OCI-LY7 (cell line): ENCODE measurements at regions not wholly inside any gene's neighbourhood (a gene's known extent, or its start where the extent isn't known, plus 50 kb on each side); places are given as distances from the start of the nearest gene placed in this dataset.

Experiments used
- BruUV-seq: library from RNA; stranded (reverse); fragments of 400-500 nt; replicated peaks from 2 replicates; lab custom pipeline; 2021; lab: Mats Ljungman, UMichigan
- CTCF ChIA-PET: fragments of 300-600 bp; sonication (Branson Sonifier 250); formaldehyde crosslinking; loops from one replicate; lab custom pipeline; 2022; ENCODE audit warnings: antibody characterized with exemption; ENCODE audit not compliant: unreplicated experiment; lab: Charles Lee
- POLR2A ChIA-PET: fragments of 300-600 bp; sonication (Branson Sonifier 250); formaldehyde crosslinking; loops from one replicate; lab custom pipeline; 2022; ENCODE audit warnings: antibody characterized with exemption; lab: Charles Lee
- DNase-seq: peaks from one replicate; pipeline ENCODE4 v3.0.0-alpha.2; 2015; ENCODE audit warnings: low spot score
- H2AFZ ChIP-seq: fragments of 200-600 bp; sonication (generic), shearing (Covaris generic); 2 replicates; pipeline ENCODE4 v1.6.1; 2014; ENCODE audit warnings: mild to moderate bottlenecking, antibody characterized with exemption, low read length, moderate library complexity
- H3K27ac ChIP-seq: fragments of 200-600 bp; sonication (generic); 2 replicates; pipeline ENCODE4 v1.5.1; 2014; ENCODE audit warnings: mixed run types, low read depth, mild to moderate bottlenecking, moderate library complexity, low read length, inconsistent platforms; ENCODE audit not compliant: poor library complexity, severe bottlenecking
- H3K36me3 ChIP-seq: fragments of 200-600 bp; sonication (generic); 2 replicates; pipeline ENCODE4 v1.6.1; 2014; ENCODE audit warnings: mild to moderate bottlenecking, antibody characterized with exemption, low read length, moderate library complexity, mixed read lengths; ENCODE audit not compliant: insufficient read depth
- H3K4me1 ChIP-seq: fragments of 200-600 bp; sonication (generic); 2 replicates; pipeline ENCODE4 v1.5.1; 2014; ENCODE audit warnings: mild to moderate bottlenecking, low read length; ENCODE audit not compliant: insufficient read depth, poor library complexity, severe bottlenecking
- H3K4me2 ChIP-seq: fragments of 200-600 bp; sonication (generic); 2 replicates; pipeline ENCODE4 v1.6.1; 2014; ENCODE audit warnings: mild to moderate bottlenecking, low read length
- H3K4me3 ChIP-seq: fragments of 200-600 bp; sonication (generic); 2 replicates; pipeline ENCODE4 v1.5.1; 2014; ENCODE audit warnings: mild to moderate bottlenecking, low read depth, low read length; ENCODE audit not compliant: poor library complexity, severe bottlenecking
- H3K79me2 ChIP-seq: fragments of 200-600 bp; sonication (generic); 2 replicates; pipeline ENCODE4 v1.6.1; 2016; ENCODE audit warnings: low read depth, mild to moderate bottlenecking, low read length, moderate library complexity, mixed read lengths; ENCODE audit not compliant: insufficient read depth
- H3K9me2 ChIP-seq: fragments of 200-600 bp; sonication (generic); 2 replicates; pipeline ENCODE4 v1.6.1; 2016; ENCODE audit warnings: mild to moderate bottlenecking, low read length, mixed read lengths; ENCODE audit not compliant: insufficient read depth
- H3K9me3 ChIP-seq: fragments of 200-600 bp; sonication (generic); 2 replicates; pipeline ENCODE4 v1.6.1; 2014; ENCODE audit warnings: mild to moderate bottlenecking, mixed run types, low read length, mixed read lengths
- H4K20me1 ChIP-seq: fragments of 200-600 bp; sonication (generic); 2 replicates; pipeline ENCODE4 v1.6.1; 2014; ENCODE audit warnings: mild to moderate bottlenecking, antibody characterized with exemption, low read length, moderate library complexity, mixed read lengths; ENCODE audit not compliant: insufficient read depth
- CTCF ChIP-seq: fragments of 200-600 bp; sonication (generic); conservative IDR thresholded peaks from 2 replicates; pipeline ENCODE4 v1.5.1; 2014; ENCODE audit warnings: mild to moderate bottlenecking, antibody characterized with exemption, low read length, moderate library complexity, mixed read lengths
- EZH2phosphoT487 ChIP-seq: fragments of 200-600 bp; sonication (generic); IDR thresholded peaks from 2 replicates; pipeline ENCODE4 v1.6.1; 2018; ENCODE audit warnings: low read depth, borderline replicate concordance, mild to moderate bottlenecking, mixed run types, antibody characterized with exemption, low read length, moderate library complexity, mixed read lengths
- intact Hi-C: fragments of 100-400 bp; cut with micrococcal nuclease; formaldehyde crosslinking; loops from one replicate; pipeline ENCODE4 v1.10.0; 2022; ENCODE audit not compliant: unreplicated experiment

- Histone ChIP-seq H3K9me2 (no peaks in the 10 kb centered on the region), H3K27ac (no peak overlapping the region), H3K79me2 (no peaks in the 10 kb centered on the region), H3K36me3 (no peaks in the 10 kb centered on the region), H3K4me1 (no peaks in the 10 kb centered on the region), H2AFZ (no peak overlapping the region), H4K20me1 (no peaks in the 10 kb centered on the region), H3K4me2 (no peak overlapping the region), H3K4me3 (no peak overlapping the region), H3K9me3 (no peaks in the 10 kb centered on the region)
- intact Hi-C loops: no loop called here
- no TSS peak for BruUV-seq
- ChIA-PET POLR2A (no interaction called here), CTCF (no interaction called here)
- DNase-seq: no peak
- TF ChIP-seq EZH2phosphoT487 (no peak), CTCF (no peak)
These were observed 79.8 kb upstream of the PAPPA start for GRCh38 chr9:116073826-116074225.

GRCh38 chr9:116074658-116075057, 78.9 kb upstream of the PAPPA start:
- Histone ChIP-seq H3K9me2 (no peaks in the 10 kb centered on the region), H3K9me3 (no peaks in the 10 kb centered on the region), H3K27ac (no peak overlapping the region), H3K36me3 (no peaks in the 10 kb centered on the region), H4K20me1 (no peaks in the 10 kb centered on the region), H3K4me3 (no peak overlapping the region), H3K4me2 (no peak overlapping the region), H3K4me1 (no peaks in the 10 kb centered on the region), H2AFZ (no peak overlapping the region), H3K79me2 (no peaks in the 10 kb centered on the region)
- CTCF ChIA-PET: no interaction called here
- POLR2A ChIA-PET: interaction anchor here (0.5 kb wide), 1 partner anchor 145 kb away, joined by 3 read pairs; no protein-coding TSS in a partner anchor
- BruUV-seq: no TSS peak
- no peak for TF ChIP-seq EZH2phosphoT487
- no peak for TF ChIP-seq CTCF
- DNase-seq: no peak
- intact Hi-C loops: no loop called here

GRCh38 chr9:116075191-116075590, 78.4 kb upstream of the PAPPA start:
- H3K4me1 ChIP-seq: no peaks in the 10 kb centered on the region
- H3K9me2 ChIP-seq: no peaks in the 10 kb centered on the region
- H3K27ac ChIP-seq: no peak overlapping the region
- TF ChIP-seq CTCF: no peak
- H3K4me2 ChIP-seq: no peak overlapping the region
- no peaks in the 10 kb centered on the region for H3K79me2 ChIP-seq
- no peaks in the 10 kb centered on the region for H3K9me3 ChIP-seq
- BruUV-seq: no TSS peak
- no peak overlapping the region for H3K4me3 ChIP-seq
- CTCF ChIA-PET: no interaction called here
- no peaks in the 10 kb centered on the region for H3K36me3 ChIP-seq
- POLR2A ChIA-PET: no interaction called here
- DNase-seq: no peak
- no peaks in the 10 kb centered on the region for H4K20me1 ChIP-seq
- intact Hi-C loops: no loop called here
- H2AFZ ChIP-seq: no peak overlapping the region
